ENCODE measurements at regions not wholly inside any gene's neighbourhood (a gene's known extent, or its start where the extent isn't known, plus 50 kb on each side); places are given as distances from the start of the nearest gene placed in this dataset.

DNA sequence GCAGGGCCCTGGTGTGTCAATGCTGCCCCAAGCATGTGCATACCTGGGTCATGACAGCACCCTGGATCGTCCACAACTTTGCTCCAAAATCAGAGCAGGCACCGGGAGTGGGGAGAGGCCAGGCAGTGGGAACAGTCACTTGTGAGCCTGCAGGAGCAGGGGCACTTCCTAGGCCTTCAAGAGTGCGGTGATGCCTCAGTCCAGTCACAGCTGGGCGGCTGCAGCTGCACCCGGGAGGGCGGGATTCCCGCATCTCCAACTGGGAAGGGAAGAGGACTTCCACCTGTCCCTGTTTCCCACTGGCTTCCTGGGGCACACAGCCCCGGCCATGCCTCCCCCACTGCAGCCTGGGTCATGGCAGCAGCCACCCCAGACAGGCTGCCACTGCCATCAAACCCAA lies 191.3 kb upstream of the DEFB112 start:
- Histone ChIP-seq H3K36me3 (ENCODE audit: insufficient read depth, low read length) (no peaks in the 10 kb centered on the region), H3K9me3 (ENCODE audit: low read depth, low read length) (no peaks in the 10 kb centered on the region), H3K27ac (no peak overlapping the region), H3K9ac (ENCODE audit: insufficient read length) (no peak overlapping the region), H3K4me3 (no peak overlapping the region)
- TF ChIP-seq POLR2AphosphoS5 (IDR thresholded peaks at IDR 0.05; ENCODE audit: borderline replicate concordance, low read depth, low read length) (no peak), EZH2 (IDR thresholded peaks at IDR 0.05) (no peak)
- DNase-seq (ENCODE audit: low read depth, low spot score), result no peak

DNA sequence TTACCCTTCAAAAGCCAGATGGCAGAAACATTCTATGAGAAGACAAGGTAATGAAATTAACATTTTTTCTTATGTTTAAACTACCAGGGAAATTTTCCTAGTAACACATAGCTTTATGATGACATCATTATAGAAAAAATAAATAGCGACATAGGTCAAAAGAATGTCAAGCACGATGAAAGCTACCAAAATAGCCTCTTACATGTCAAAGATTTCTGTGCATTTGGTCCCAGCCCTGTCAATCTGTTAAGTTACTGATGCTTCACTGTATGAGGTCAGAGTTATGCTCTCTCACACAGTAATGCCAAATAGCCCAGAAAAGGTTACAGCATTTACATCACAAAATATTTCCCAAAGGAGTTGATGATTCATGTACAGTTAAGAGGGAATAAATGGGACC lies 199.8 kb upstream of the DEFB112 start:
- no peak for DNase-seq (ENCODE audit: low read depth, low spot score)
- no peaks in the 10 kb centered on the region for H3K36me3 ChIP-seq (ENCODE audit: insufficient read depth, low read length)

DNA sequence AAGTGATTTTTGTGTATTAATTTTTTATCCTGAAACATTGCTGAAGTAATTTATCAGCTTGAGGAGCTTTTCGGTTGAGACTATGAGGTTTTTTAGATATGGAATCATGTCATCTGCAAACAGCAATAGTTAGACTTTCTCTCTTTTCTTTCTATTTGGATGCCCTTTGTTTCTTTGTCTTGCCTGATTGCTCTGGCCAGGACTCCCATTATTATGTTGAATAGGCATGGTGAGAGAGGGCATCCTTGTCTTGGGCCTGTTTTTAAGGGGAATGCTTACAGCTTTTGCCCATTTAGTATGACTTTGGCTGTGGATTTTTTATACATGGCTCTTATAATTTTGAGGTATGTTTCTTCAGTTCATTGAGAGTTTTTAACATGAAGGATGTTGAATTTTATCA lies 207.6 kb upstream of the DEFB112 start:
- Histone ChIP-seq H3K4me3 (no peak overlapping the region), H3K9me3 (ENCODE audit: low read depth, low read length) (no peaks in the 10 kb centered on the region), H3K36me3 (ENCODE audit: insufficient read depth, low read length) (no peaks in the 10 kb centered on the region), H3K9ac (ENCODE audit: insufficient read length) (no peak overlapping the region), H3K27ac (no peak overlapping the region)
- TF ChIP-seq POLR2AphosphoS5 (IDR thresholded peaks at IDR 0.05; ENCODE audit: borderline replicate concordance, low read depth, low read length), result no peak
- DNase-seq (ENCODE audit: low read depth, low spot score), result no peak

More for the DNA sequence above, 199.8 kb upstream of the DEFB112 start:
- Histone ChIP-seq H3K9me3 (ENCODE audit: low read depth, low read length) (no peaks in the 10 kb centered on the region), H3K4me3 (no peak overlapping the region), H3K27ac (no peak overlapping the region), H3K9ac (ENCODE audit: insufficient read length) (no peak overlapping the region)
- no peak for TF ChIP-seq EZH2 (IDR thresholded peaks at IDR 0.05)
- no peak for TF ChIP-seq FOXP2 (optimal IDR thresholded peaks at IDR 0.05; ENCODE audit: control extremely low read depth, extremely low read length, insufficient read depth)
- TF ChIP-seq POLR2AphosphoS5 (IDR thresholded peaks at IDR 0.05; ENCODE audit: borderline replicate concordance, low read depth, low read length), result no peak

DNA sequence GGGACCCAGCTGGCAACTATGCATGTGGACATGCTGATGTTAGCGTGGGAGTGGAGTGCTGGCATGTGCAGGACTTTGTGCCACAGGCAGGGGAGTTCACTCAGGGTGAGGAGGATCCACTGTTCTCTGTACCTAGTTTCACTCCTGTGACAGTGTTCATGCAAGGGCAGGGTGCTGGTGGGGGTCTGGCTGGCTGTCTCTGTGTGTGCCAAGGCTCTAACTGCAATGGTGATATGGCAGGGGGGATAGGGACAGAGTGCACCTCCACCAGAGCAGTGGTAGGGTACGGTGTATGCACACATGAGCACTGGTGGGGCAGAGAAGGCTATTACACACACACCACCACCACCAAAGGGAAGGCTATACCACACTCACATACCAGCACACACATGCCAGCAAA lies 210.2 kb upstream of the DEFB112 start:
- no peak overlapping the region for H3K9ac ChIP-seq (ENCODE audit: insufficient read length)
- no peaks in the 10 kb centered on the region for H3K9me3 ChIP-seq (ENCODE audit: low read depth, low read length)

DNA sequence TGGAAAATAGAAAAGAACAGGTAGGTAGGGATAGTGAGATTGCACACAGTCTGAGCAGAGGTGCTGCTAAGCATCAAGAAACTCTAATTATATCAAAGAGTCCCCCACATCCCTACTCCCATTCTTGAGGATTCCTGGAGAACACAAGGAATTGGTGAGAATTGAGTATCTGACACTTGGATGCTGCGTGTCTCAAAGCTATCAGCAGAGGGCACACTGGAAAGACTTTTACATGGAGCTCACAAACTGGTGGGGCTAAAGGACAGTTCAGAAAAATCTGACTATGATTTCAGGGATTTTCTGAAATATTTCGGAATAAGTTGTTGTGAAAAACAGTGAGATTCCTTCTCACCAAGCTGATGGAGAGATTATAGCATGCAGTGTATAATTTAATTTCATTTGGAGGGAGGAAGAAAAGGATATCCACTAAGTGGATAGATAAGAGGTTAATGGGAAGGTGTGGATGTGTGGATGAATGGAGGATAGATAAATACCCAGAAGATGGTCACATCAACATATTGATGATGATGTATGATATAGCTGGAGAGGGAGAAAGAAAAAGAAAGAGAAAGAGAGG lies 215.4 kb upstream of the DEFB112 start:
- DNase-seq (ENCODE audit: low read depth, low spot score), result no peak
- no peak for TF ChIP-seq POLR2AphosphoS5 (IDR thresholded peaks at IDR 0.05; ENCODE audit: borderline replicate concordance, low read depth, low read length)
- no peak overlapping the region for H3K9ac ChIP-seq (ENCODE audit: insufficient read length)
- H3K9me3 ChIP-seq (ENCODE audit: low read depth, low read length), result no peaks in the 10 kb centered on the region
- H3K36me3 ChIP-seq (ENCODE audit: insufficient read depth, low read length), result no peaks in the 10 kb centered on the region
- no peak overlapping the region for H3K4me3 ChIP-seq
- no peak overlapping the region for H3K27ac ChIP-seq

More for the DNA sequence above, 210.2 kb upstream of the DEFB112 start:
- H3K36me3 ChIP-seq (ENCODE audit: insufficient read depth, low read length), result no peaks in the 10 kb centered on the region
- H3K27ac ChIP-seq, result no peak overlapping the region
- no peak for DNase-seq (ENCODE audit: low read depth, low spot score)
- TF ChIP-seq POLR2AphosphoS5 (IDR thresholded peaks at IDR 0.05; ENCODE audit: borderline replicate concordance, low read depth, low read length), result no peak
- TF ChIP-seq FOXP2 (optimal IDR thresholded peaks at IDR 0.05; ENCODE audit: control extremely low read depth, extremely low read length, insufficient read depth), result no peak
- no peak for TF ChIP-seq EZH2 (IDR thresholded peaks at IDR 0.05)
- H3K4me3 ChIP-seq, result no peak overlapping the region

DNA sequence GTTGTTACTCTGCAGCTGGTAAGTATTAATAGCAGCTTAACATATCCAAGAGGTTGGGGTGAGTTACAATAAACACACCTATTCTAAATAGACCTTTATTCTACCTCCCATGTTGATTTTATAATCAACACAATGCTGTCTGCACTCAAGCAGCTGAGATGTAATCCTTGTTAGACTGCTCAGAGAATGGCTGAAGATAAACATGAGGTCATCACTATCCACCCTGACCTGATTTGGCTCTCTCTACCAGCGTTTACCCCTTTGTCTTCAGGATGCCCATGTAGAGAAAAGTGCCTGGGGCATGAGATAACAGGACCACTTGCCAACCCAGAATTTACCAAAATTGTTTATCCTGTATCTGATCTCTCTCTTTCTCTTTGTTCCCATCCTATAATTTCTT lies 220.7 kb upstream of the DEFB112 start:
- TF ChIP-seq POLR2AphosphoS5 (IDR thresholded peaks at IDR 0.05; ENCODE audit: borderline replicate concordance, low read depth, low read length), result no peak
- no peak for TF ChIP-seq FOXP2 (optimal IDR thresholded peaks at IDR 0.05; ENCODE audit: control extremely low read depth, extremely low read length, insufficient read depth)
- no peaks in the 10 kb centered on the region for H3K9me3 ChIP-seq (ENCODE audit: low read depth, low read length)
- H3K27ac ChIP-seq, result no peak overlapping the region
- H3K36me3 ChIP-seq (ENCODE audit: insufficient read depth, low read length), result no peaks in the 10 kb centered on the region
- H3K9ac ChIP-seq (ENCODE audit: insufficient read length), result no peak overlapping the region
- no peak overlapping the region for H3K4me3 ChIP-seq
- no peak for DNase-seq (ENCODE audit: low read depth, low spot score)

DNA sequence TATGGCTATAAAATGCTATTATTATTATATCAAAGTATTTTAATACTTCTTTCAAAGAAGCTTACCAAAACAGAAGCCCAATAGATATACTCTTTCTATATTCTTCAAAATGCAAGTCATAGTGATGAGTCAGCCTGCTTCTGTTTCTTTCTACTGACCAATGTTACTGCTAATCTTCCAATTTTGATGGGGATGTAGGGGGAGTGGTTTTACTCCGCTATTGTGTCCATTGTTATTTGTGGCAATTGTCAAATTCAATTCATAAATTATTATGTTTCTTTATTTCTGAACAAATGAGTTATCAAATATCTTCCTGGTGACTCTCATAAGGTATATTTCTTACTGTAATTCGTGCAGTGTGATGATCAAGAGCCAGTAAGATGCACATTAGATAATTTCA lies 221.5 kb upstream of the DEFB112 start:
- no peak for DNase-seq (ENCODE audit: low read depth, low spot score)

DNA sequence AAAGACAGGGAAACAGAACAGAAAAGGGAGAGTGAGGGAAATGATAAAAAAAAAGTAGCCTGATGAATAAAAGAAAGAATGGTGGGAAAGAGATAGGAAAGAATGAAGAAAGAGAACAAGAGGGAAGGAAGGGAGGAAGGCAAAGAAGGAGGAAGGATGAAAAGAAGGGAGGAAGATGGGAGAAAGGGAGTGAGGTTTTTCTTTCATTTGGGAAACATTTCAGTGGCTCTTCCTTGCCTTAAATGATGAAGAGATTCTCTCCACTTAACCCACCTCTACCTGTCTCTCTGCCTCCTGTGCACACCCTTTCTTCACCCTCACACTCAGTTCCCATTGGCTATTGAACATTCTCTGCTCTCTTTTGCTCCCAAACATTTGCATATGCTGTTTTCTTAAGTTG lies 222.1 kb upstream of the DEFB112 start:
- H3K36me3 ChIP-seq (ENCODE audit: insufficient read depth, low read length), result no peaks in the 10 kb centered on the region
- TF ChIP-seq FOXP2 (optimal IDR thresholded peaks at IDR 0.05; ENCODE audit: control extremely low read depth, extremely low read length, insufficient read depth), result no peak
- TF ChIP-seq POLR2AphosphoS5 (IDR thresholded peaks at IDR 0.05; ENCODE audit: borderline replicate concordance, low read depth, low read length), result no peak
- no peak for TF ChIP-seq EZH2 (IDR thresholded peaks at IDR 0.05)
- H3K9ac ChIP-seq (ENCODE audit: insufficient read length), result no peak overlapping the region
- no peak overlapping the region for H3K27ac ChIP-seq
- DNase-seq (ENCODE audit: low read depth, low spot score), result no peak
- H3K9me3 ChIP-seq (ENCODE audit: low read depth, low read length), result no peaks in the 10 kb centered on the region
- no peak overlapping the region for H3K4me3 ChIP-seq

More for the DNA sequence above, 221.5 kb upstream of the DEFB112 start:
- no peak for TF ChIP-seq POLR2AphosphoS5 (IDR thresholded peaks at IDR 0.05; ENCODE audit: borderline replicate concordance, low read depth, low read length)
- no peak for TF ChIP-seq FOXP2 (optimal IDR thresholded peaks at IDR 0.05; ENCODE audit: control extremely low read depth, extremely low read length, insufficient read depth)
- TF ChIP-seq EZH2 (IDR thresholded peaks at IDR 0.05), result no peak
- H3K4me3 ChIP-seq, result no peak overlapping the region
- no peak overlapping the region for H3K9ac ChIP-seq (ENCODE audit: insufficient read length)
- no peaks in the 10 kb centered on the region for H3K9me3 ChIP-seq (ENCODE audit: low read depth, low read length)
- no peaks in the 10 kb centered on the region for H3K36me3 ChIP-seq (ENCODE audit: insufficient read depth, low read length)
- H3K27ac ChIP-seq, result no peak overlapping the region

DNA sequence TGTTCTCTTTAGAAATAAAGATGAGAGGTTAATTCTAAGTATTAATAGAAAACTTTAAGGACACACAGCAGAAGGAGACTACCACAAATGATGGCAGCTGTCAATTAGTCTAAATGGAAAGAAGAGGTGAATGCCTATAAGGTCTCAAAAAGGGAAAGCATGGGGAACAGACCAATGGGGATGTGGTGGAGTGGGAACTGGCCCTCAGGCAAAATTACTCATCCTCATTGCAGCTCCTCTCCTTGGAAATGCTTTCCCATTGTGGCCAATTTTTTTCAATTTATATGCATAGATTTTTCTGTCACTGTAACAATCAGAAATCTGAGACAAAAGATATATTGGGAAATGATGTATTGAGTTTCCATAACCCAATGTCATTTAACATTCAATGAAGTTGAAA lies 222.9 kb upstream of the DEFB112 start:
- Histone ChIP-seq H3K9me3 (ENCODE audit: low read depth, low read length) (no peaks in the 10 kb centered on the region), H3K36me3 (ENCODE audit: insufficient read depth, low read length) (no peaks in the 10 kb centered on the region), H3K4me3 (no peak overlapping the region), H3K9ac (ENCODE audit: insufficient read length) (no peak overlapping the region), H3K27ac (no peak overlapping the region)
- no peak for TF ChIP-seq EZH2 (IDR thresholded peaks at IDR 0.05)
- no peak for TF ChIP-seq FOXP2 (optimal IDR thresholded peaks at IDR 0.05; ENCODE audit: control extremely low read depth, extremely low read length, insufficient read depth)
- no peak for TF ChIP-seq POLR2AphosphoS5 (IDR thresholded peaks at IDR 0.05; ENCODE audit: borderline replicate concordance, low read depth, low read length)
- no peak for DNase-seq (ENCODE audit: low read depth, low spot score)
